HG02610 (cell line): ENCODE measurements at regions not wholly inside any gene's neighbourhood (a gene's known extent, or its start where the extent isn't known, plus 50 kb on each side); places are given as distances from the start of the nearest gene placed in this dataset.
"Not testable (repeated sequence)": the region's sequence is repeated elsewhere in the genome, so short reads cannot be mapped to it uniquely, and the experiment has no call there.

Experiments
- ATAC-seq: cut with Tn5 transposase; IDR thresholded peaks from one replicate; pipeline ENCODE4 v1.9.1; 2021; ENCODE audit warnings: mild to moderate bottlenecking, moderate library complexity; ENCODE audit not compliant: unreplicated experiment

DNA sequence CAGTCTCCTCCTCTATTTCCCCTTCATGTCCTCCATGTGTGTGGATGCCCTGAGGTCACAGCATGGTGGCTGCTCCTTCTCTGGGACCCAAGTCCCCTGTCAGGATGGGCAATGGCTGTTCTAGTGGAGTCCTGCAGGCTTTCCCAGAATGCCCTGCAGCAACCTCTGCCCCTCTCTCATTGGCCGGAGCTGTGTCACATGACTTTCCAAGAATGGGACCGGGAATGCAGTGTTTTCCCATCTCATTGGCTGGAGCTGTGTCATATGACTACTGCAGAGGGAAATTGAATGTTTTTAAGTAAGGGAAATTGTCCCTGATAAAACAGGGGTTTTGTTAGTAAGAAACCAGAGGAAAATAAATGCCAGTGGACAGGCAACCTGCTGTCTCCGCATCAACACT is 365.9 kb downstream of the PTPRU start:
- no peak for ATAC-seq

- ATAC-seq, result no peak
Observed at GRCh38 chr1:29601021-29601420, 364.7 kb downstream of the PTPRU start.

DNA sequence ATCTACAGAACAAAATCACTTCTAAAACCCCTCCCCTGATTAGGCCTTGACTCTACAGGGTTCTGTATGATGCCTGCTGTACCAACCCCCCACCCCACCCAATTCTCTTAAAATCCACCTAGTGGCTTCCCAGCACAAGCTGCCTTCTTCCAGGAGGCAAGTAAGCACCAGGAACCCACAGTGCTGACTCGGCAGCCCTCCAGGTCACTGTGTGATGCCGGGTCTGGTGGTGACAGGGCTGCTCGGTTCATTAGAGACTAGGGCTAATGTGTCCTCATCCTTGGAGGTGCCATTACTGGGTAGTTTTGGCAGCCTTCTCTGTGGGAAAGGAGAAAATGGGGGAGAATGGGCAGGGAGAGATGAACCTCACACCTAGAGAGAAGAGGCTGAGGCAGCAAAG is 363.5 kb downstream of the PTPRU start:
- no peak for ATAC-seq

DNA sequence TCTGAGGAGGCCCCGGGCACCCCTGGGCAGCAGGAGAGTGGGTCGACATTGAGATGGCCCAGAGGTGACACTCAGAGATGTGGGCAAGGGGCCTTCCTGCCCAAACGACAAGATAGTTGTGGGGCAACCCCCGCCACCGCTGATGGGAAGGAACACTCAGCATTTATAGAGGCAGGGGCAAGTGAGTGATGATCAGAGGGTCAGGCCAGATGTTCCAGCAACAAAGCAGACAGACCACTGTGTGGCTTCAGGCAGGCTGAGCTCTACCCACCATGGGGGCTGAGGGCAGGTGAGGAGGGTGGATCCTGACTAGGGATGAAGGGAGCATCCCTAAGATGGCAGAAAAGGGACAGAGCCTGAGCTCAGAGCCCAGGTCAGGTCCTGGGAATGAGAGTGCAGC is 362.7 kb downstream of the PTPRU start:
- no peak for ATAC-seq

DNA sequence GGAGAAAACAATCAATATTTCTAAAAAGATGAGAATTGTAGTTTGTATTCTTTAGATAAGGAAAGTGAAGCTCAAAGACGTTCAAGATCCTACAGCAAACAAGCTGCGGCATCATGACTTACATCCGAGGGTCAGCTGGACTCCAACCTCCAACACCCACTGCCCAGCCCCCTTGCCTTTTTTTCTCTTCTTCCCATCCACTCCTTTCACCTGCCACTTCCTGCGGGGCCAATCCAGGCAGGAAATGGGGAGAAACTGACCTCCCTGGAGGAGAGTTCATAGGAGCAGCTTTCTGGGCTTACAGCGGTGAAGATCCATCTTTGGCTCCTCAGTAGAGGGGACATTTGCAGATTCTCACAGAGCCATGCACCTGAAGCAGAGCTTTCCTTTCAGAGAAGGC is 361.5 kb downstream of the PTPRU start:
- ATAC-seq, result no peak

- no peak for ATAC-seq
Observed at GRCh38 chr1:29593601-29594382, 357.5 kb downstream of the PTPRU start.

- no peak for ATAC-seq
Observed at GRCh38 chr1:29592731-29593130, 356.4 kb downstream of the PTPRU start.

GRCh38 chr1:29592261-29592615 is 355.9 kb downstream of the PTPRU start:
- ATAC-seq, result no peak

DNA sequence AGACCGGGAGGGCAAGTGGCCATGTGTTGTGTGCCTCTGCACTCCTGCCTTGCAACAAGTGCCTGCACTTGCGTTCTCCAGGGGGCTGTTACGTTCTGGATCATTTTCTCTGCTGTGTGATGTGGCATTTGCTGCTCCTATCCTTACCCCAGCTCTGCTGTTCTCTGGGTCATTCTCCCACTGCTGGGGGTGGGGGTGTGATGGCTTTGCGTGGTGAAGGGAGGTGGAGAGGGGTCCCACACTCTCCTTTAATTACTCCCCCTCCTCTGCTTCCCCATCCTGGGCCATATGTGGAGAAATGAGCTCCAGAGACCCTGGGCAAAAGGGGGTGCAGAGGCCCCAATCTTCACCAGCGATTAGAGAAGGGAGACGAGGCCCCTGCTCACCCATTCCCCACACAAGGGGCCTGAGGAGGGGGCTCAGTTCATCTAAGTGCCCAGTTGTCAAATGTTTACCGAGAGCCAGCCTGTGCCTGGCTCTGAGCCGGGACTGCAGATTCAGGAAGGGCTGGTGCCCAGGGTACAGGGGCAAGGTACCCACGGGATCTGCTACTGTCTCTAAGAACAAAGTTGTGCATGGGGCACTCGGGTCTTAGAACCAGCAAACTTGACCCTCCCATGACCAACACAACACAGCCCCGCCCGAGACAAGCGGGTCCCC is 355.4 kb downstream of the PTPRU start:
- no peak for ATAC-seq

- ATAC-seq, result no peak
Observed at GRCh38 chr1:29590583-29591565, 354.6 kb downstream of the PTPRU start.

DNA sequence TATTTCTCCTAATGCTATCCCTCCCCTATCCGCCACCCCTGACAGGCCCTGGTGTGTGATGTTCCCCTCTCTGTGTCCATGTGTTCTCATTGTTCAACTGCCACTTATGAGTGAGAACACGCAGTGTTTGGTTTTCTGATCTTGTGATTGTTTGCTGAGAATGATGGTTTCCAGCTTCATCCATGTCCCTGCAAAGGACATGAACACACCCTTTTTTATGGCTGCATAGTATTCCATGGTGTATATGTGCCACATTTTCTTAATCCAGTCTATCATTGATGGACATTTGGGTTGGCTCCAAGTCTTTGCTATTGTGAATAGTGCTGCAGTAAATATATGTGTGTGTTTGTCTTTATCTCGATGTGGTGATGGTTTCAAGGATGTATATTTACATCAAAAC is 353.4 kb downstream of the PTPRU start:
- ATAC-seq, result not testable (repeated sequence)

- no peak for ATAC-seq
Observed at GRCh38 chr1:29586991-29587745, 350.8 kb downstream of the PTPRU start.

GRCh38 chr1:29586215-29586614 is 349.9 kb downstream of the PTPRU start:
- no peak for ATAC-seq

- ATAC-seq, result no peak
Observed at GRCh38 chr1:29585656-29586055, 349.3 kb downstream of the PTPRU start.

DNA sequence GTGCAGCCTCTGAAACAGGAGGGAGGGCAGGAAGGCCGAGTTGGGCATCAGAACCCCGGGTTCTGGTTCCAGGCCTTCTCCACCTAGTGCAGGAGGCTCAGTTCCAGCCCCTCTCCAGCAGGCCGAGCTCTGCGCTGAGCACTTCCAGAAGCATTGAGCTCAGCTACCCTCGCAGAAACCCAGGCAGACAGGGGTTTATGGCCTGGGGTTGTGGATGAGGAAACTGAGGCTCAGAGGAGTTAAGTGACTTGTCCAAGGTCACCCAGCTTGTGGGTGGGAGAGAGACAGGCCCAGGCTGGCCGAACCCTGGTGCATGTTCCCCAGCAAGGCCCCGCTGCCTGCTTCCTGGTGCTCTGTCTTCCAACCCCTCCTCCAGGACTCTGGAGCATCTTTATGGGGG is 348.9 kb downstream of the PTPRU start:
- ATAC-seq, result no peak

DNA sequence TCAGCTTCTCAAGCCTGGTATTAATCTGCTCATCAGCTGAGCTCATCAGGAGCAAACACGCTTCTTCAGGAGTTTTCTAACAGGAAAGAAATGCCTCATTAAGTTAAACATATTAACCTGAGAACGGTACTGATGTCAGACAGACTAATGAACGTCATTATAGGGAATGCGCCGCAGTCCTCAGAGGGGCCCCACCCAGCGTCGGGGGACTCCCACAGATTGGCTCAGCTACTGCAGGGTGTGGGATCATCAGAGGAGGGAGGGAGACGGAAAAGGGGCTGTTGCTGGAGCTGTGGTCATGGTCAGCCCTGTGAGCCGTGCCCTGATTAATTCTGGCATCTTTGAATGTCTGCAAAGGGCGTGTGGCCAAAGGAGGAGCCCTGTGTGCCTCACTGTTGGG is 348.5 kb downstream of the PTPRU start:
- ATAC-seq, result no peak

GRCh38 chr1:29584362-29584761 is 348.0 kb downstream of the PTPRU start:
- ATAC-seq, result no peak

DNA sequence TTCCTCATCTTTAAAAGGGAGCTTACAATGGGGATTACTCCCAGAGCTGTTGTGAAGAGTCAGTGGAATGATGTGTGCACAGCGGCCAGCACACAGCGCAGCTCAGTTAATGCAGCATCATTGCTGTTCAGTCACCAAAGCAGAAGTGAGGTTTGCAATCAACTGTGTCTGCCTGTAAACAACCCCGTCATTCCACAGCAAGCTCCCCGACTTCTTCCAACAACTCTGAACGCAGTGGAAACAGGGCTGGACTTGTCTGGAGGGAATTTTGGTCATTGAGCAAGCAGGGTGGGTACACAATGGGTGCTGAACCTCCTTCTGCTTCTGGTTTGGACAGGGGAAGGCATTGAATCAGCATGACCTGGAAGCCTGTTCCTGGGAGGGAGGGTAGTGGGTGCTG is 347.4 kb downstream of the PTPRU start:
- ATAC-seq, result no peak

- ATAC-seq, result no peak
Observed at GRCh38 chr1:29581256-29581655, 344.9 kb downstream of the PTPRU start.

DNA sequence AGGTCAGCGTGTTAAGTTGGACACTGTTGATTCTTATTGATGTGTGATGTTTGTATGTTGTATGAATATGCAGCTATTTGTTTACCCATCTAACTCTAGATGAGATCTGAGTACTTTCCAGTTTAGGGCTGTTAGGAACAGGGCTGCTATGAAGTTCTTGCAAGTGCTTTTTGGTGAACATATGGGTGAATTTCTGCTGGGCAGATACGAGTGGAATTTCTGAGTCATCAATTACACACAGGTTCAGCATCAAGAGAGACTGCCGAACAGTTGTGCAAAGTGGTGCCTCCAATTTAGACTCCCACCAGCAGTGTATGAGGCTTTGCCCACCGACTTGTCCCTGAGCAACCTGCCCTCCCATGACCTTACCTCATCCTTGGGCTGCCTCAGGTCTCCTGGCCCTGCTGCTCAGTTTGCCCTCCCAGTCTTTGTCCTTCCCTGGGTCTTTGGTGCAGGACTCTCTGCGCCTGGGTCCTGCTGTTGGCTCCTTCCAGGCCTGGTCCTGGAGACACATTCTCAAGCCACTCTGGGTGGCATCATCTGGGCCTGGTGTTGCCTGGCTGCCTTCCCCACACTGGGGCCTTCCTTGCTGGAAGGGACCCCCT is 343.6 kb downstream of the PTPRU start:
- no peak for ATAC-seq
